DND-41 (cell line): ENCODE measurements at regions not wholly inside any gene's neighbourhood (a gene's known extent, or its start where the extent isn't known, plus 50 kb on each side); places are given as distances from the start of the nearest gene placed in this dataset.

Source experiments
- CTCF ChIP-seq: IDR thresholded peaks from 2 replicates; pipeline ENCODE4 v1.5.1; 2012; ENCODE audit warnings: borderline replicate concordance, low read length, moderate library complexity, mild to moderate bottlenecking; ENCODE audit not compliant: poor library complexity, severe bottlenecking; ENCODE audit errors: extremely low read depth
- EZH2 ChIP-seq: IDR thresholded peaks from 3 replicates; pipeline ENCODE4 v1.6.1; 2012; ENCODE audit warnings: borderline replicate concordance, low read depth, mild to moderate bottlenecking, moderate library complexity, low read length, inconsistent platforms; ENCODE audit not compliant: severe bottlenecking

GRCh38 chr4:123884922-123885321 is 488.3 kb downstream of the SPRY1 start:
- TF ChIP-seq CTCF (no peak), EZH2 (no peak)
